ENCODE measurements at regions not wholly inside any gene's neighbourhood (a gene's known extent, or its start where the extent isn't known, plus 50 kb on each side); places are given as distances from the start of the nearest gene placed in this dataset.

DNA sequence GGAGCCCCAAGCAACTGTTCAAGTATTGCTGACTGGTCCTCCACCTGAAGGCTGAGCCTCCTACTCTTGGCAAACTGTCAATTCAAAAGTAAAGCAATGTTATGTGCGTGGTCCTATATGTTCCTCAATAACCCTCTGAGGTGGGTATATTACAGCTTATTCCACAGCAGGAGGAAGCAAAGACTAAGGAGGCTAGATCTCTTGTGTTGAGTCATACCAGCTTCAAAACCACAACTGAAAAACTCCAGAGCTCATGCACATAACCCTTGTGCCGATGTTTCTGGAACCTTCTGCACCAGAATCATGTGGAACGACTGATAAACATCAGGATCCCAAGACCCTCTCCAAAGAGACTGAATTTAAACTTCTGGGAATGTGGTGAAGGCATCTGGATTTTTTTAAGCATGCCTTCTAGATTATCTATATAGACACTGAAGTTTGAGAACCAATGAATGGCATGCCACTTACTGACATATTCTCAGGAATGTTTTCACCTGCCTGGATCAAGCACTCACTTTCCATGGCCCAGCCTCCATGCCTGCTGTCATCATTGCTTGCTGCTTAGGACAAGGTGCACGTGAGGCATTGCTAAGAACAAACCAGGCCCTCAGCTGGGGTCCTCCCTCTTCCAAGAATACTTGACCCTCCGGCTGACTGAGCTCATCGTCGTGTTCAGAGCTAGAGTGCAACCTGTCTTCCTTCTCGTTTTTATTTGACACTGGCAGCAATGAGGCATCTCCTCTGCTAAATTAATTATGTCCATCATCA, 194.7 kb downstream of the BCL11B start:
- no peak for DNase-seq (ENCODE audit: low spot score)

DNA sequence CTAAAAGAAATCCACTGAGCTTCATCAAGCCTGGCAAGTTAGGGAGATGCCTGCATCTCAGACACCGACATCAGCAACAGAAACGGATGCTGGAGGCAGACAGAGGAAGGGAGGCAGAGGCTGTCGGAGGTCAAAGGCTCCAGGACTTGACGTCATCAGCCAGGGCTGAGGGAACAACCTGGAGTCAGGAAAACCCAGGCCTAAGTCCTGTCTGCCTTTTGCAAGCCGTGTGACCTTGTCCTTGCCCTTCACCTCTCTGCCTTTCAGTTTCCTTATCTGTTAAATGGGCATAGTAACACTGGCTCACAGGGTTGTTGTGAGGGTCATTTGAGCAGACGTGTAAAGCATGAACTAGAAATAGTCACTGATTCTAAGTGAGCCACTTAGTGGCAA, 194.2 kb downstream of the BCL11B start:
- no peak for DNase-seq (ENCODE audit: low spot score)

DNA sequence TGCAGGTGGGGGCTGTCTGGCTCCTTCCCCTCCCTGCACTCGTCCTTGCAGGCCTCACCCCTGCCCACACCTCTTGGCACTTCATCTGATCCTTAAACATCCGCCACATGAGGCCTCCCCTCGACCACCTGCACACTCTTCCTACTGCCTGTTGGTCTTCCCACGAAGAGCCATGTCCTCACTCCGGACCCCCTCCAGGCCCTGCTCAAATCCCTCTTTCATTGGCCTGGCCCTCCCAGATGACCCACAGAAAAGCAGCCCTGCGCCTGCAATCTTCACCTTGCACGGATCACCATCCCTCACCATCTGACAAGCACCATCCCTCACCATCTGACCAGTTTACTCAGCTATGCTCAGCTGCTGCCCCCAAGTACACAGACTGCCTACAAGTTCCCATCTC, 193.6 kb downstream of the BCL11B start:
- DNase-seq (ENCODE audit: low spot score), result no peak

DNA sequence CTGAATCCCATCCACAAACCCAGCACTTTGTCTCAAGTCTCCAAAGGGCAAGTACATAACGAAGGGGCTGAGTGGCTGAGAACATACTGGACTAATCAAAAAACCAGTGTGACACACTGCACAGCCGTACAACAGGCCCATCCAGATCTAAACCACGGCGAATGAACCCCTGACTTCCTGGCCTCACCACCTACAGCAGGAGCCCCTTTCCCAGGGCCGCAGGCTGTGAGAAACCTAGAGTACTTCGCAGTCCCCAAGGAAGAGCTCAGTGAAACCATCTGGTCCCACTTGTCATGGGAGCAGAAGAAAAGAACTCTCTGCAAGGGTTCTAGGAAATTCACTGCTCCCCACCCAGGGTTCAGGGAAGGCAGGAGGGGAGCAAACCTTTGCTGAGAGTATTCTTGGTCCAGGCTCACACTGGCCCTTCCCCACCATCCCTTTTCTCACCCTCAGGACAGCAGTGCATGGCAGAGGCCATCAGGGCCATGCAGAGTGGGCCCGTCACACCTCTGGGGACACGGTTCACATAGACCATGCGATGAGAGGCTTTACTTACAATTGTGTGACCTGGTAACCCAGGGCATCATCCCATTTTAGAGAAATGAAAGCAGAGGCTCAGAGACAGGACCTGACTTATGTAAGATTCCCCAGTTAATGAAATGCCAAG, 192.8 kb downstream of the BCL11B start:
- DNase-seq (ENCODE audit: low spot score), result no peak

DNA sequence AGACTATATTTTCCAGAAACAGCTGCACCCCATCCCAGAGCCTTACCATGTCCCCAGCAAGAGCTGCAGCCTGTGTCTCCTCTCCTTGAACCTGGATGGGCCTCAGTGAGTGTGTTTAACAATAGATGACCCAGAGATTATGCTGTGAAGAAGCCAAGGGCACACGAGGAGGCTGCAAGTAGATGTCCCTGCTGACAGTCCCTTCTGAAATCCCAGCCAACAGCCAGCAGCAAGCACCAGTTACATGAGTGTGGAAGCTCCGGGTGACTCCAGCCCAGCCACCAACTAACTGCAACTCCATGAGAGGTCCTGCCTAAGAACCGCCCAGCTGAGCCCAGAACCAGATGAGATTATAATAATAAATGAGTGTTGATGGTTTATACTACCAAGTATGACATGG, 191.7 kb downstream of the BCL11B start:
- no peak for DNase-seq (ENCODE audit: low spot score)

DNA sequence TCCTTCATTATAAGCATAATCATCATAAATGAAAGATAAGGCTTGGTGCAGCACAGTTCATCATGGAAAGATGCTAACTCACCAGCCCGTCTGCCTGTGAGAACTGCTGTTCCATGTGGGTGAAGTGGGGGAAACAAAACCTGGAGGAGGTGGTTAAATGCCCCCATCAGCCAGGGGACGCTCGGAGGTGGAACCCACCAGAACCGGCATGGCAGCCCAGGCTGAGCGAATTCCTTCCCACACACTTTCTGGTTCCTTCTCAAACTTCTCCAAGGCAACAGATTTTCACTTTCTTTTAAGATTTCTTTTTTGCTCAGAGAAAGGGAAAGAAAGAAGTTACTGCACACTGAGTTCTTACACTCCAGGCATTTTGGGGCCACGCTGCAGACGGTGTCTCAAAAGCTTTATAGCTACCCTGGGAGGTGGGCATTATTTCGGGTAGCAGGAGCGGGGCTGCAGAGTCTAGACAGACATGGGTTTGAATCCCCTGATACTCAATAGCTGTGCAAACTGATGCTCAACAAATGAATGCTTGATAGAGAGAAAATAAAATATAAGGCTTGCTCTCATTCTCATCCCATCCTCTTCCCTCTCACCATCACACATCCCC, 190.7 kb downstream of the BCL11B start:
- DNase-seq (ENCODE audit: low spot score), result no peak

DNA sequence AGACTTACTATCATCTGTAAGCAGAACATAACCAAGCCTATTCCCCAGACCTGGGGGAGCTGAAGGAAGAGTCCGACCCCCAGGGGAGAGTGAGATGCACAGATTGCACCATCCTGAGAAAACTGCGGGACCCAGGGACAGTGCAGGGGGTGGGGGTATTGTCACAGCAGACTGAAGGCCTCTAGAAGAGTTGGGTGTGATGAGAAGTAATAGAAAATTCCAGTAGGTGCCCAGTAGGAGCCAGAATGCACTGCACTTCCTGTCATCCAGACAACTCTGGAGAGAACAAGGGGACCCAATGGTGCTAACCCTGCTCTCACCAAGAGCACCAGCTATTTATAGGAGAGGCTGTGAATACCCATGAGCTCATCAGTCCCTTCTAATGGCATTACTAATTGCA, 190.1 kb downstream of the BCL11B start:
- no peak for DNase-seq (ENCODE audit: low spot score)

DNA sequence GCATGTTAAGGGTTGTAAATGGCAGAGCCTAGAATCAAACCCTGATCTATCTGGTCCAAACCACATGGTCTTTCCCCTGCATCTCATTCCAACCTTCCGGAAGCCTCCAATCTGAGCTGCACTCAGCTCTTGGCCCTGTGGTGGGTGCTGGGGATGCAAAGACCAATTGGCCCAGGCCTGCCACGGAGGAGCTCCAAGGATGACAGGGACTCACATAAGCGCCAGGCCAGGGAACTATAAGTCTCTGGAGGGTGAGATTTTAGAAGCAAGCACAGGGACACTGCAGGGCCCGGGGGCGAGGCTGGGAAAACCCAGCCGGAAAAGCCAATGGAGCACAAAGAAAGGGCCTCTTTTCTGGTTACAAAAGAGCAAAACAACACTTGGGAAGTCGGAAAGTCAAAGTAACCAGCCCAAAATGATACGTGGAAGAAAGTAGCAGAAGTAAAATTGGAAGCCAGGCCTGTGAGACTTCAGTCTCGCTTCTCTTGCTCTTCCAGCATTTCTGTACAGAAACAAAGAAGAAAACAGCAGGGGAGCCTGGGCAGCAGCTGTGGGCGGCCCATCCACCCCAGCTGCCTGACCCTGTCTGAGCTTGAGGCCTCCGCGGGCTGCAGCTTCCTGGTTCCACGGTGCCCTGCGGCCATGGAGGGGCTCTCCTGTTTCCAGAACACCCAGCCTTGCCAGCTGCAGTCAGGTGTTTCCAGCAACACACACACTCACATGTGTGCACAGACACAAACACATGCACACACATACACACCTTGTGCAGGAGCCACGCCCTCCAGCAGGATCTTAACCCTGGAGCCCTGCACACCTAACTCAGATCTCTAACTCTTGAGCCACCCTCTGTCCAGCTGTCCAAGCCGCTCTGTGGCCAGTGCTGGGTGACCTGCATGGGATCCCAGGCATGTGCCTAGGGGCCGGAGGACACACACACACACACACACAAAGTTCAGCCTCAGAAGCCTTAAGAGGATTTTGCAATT, 178.2 kb downstream of the BCL11B start:
- DNase-seq (ENCODE audit: low spot score), result no peak

DNA sequence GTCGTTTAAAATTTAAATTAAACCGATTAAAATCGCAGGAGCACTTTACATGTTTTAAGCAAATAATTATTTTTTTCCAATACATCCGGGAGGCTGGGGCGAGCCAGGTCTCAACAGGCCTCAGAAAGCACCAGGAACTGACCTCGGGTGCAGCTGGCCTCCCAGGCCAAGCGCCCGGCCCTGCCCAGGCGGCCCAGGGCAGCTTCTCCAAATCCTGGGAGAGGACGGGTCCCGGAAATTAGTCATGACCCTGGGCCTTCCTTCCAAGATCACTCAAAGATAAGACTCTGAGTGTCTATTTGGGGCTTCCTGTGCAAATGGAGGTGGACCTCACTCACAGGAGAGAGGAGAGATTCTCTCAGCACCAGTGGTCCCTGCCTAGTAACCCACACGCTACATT, 177.1 kb downstream of the BCL11B start:
- no peak for DNase-seq (ENCODE audit: low spot score)

DNA sequence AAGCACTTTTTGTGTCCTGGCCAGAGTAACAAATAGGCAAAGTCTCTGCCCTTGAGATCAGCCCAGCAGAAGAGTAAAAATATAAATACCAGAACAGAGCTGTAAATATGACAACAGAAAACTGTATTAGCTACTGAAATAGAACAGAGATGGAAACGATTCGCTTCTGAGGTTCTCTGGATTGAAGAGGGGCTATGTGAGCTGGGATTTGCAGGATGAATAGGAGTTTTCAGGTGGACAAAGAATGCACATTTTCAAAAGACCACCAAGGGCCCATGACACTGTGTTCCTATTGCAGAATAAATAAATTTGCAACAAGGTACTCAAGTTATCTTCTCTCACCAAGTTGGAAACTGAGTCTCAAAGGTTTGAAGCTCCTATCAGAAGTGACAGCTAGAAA, 176.6 kb downstream of the BCL11B start:
- DNase-seq (ENCODE audit: low spot score), result no peak

DNA sequence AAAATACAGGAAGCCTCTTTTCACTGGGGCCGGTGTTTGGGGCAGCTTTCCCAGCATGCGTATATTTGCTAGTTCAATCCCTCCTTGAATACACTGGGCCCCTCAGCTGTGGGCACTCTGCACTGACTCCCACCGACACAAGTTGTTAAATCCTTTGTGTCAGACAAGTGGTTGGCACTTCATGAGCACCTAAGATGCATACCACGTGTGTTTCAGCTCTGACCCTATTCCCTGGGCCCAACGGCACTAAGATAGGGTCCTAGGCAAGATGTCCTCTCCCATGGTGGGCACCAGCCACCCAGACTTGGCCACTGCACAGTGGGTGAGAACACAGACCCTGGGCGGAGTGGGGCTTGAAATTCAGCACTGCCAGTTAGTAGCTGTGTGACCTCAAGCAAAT, 173.8 kb downstream of the BCL11B start:
- no peak for DNase-seq (ENCODE audit: low spot score)

DNA sequence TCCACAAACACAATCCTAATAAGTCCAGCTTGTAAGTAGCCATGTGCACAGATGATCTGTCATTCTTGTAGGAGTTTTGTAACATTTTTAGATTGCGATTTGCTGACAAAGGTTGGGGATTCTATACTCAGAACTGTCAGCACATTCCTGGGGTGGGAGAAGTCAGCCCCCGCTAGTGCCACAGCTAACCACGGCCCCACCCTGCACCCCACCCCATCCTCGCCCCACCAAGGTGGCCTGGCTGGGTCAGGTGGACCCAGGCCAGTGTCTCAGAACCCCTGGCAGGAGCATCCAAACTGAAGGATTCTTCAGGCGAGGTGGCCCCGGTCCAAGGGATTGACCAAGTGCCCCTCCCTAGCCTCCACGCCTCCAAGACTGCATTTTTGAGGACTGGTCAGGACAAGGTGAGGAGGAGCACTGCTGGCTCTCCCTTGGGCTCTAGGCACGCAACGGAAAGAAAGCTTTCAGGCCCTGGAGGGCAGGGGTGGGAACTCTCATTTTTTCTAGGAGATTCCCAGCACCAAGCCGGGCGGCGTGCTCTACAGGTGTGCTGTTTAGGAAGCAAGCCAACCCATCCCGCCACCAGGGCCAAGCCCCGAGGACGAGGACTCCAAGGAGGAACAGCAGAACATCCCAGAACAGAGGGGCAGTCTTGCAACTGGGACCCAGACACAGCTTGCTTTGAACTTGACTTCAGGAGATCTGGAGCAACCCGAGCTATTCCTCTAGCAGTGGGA, 172.8 kb downstream of the BCL11B start:
- no peak for DNase-seq (ENCODE audit: low spot score)

DNA sequence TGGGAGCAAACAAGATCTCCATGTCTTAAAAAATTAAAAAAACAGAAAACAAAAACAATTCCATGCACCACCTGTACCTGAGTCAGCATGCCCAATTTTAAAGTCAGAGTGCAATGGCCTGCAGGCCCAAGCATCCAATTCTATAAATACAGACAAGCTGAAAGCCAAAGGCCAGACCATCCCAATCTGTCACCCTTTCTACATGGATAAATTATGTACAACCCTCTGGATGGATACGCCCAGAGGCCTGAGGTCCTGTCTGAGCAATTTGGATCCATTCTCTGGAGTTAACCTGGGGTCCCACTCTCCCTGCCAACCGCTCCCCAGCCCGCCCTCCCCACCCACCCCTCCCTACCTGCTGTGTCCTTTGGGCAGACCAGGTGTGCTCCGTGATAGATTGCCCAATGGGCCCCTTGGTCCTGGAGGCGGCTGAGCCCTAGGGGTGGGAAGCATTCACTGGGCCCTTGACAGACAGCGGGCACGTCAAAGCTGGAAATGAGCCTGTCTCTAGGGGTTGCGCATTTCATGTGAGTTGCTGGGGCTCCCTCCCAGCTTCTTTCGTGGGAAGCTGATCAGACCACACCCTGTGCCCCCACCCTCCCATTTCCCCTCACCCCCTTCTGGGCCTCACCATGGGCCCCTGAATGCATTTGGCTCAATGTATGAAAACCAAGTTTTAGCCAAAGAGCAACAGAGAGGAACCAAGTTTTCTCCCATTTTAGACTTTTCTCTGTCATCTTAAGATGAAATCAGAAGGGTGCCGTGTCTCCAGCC, 171.3 kb downstream of the BCL11B start:
- no peak for DNase-seq (ENCODE audit: low spot score)

DNA sequence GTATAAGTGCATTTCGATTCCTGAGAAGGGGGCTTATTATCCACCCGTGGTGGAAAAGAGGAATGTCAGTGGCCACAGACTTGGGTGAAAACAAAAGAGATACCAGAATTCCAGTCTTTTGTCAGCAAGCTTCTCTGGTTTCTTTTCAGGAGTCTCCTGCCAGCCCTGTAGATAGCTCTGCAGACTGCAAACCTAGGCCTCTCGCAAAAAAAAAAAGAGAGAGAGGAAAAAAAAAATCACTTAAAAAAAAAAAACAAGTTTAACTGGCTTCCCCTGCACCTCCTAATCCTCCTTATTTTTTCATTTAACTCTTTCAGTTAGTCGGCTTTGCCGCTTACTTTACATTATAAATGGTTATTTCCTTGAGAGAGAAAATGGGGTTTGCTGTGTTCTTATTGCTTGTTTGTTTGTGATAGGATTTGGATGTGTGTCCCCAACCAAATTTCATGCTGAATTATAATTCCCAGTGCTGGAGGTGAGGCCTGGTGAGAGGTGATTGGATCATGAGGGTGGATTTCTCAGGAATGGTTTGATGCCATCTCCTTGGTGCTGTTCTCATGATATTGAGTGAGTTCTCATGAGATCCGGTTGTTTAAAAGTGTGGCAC, 170.0 kb downstream of the BCL11B start:
- no peak for DNase-seq (ENCODE audit: low spot score)

DNA sequence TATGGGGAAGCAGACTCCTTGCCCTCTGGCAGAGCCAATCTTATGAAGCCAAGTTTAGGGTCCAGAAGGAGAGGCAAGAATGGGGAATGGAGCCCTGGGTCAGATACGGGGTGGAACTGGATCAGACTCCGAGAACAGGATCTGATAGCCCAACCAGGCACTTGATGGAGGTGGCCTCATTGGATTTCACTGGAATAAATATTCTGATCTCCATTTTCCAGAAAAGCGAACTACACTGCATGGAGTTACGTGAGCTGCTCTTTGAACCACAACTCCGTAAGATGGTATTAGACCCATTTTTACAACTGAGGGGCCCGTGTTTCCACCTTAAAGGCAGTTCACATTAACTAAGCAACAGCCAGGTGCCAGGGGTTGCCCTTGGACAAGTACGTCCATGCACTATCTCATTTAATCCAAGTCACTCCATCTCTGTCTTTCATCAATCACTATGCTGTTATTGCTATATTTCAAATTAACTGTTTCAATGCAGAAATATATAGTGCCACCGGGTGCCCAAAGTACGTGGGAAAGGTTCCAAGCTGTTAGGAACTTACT, 155.2 kb downstream of the BCL11B start:
- peak; percentile 3 for DNase-seq (ENCODE audit: low spot score)

DNA sequence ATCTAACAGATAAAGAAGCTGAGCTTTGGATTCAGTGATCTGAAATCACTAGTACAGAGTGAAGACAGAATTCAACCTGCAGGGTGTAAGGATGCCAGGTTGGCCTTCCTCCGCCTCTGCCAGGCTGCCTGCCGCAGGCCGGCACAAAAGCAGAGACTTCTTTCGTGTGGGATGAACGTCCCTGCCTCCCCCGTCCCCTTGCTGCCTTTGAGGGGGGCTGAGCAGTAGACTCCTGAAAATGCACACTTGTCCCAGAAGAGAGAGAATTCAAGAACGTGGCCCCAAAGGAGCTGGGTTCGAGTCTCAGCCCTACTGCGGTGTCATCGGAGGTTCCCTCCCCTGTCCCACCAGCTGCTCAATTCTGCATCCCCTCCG, 154.3 kb downstream of the BCL11B start:
- DNase-seq (ENCODE audit: low spot score), result no peak

DNA sequence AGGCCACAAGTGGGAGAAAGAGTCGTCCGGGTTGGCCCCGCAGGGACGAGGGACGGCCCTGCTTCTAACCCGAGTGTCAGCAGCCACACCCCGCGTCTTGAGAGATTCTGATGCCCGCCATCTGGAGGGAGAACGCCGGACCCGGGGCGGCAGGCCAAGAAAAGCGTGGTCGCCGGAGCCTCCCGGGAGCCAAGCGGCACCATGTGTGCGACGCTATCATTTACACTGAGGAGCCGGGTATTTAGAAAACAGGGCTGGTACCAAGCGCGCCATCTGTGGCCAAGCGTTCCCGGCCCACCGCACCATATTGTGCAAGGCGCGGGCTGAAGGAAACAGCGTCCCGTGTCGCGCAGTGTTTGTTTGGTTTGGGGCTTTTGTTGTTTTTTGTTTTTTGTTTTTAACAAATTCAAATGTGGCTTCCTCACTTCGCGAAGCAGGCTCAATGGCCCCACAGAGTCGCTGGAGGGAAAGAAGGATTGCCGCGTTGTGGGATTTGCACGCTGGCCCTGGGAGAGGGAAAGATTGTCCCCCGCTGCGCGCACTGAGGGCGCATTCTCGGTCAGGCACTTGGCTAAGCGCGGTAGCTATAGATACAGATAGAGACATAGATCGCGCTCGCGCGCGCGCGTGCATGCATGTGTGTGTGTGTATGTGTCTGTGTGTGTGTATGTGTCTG, 153.8 kb downstream of the BCL11B start:
- no peak for DNase-seq (ENCODE audit: low spot score)

DNA sequence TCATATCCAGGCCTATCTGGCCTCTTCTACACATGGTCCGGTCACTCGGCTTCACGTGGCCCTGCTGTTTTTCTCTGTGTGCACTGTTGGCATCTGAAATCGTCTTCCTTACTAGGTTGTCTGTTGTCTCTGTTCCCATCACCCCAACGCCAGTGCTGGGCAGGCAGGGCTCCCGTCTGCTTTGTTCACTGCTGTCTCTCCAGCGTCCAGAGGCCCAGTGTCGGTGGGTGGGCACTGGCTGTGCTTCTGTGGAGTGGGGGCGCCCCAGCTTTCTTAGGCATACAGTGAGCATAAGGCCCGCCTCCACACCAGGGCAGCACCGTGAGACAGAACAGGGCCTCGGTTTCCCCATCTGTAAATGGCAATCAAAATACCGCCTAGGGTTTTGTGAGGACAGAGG, 153.1 kb downstream of the BCL11B start:
- no peak for DNase-seq (ENCODE audit: low spot score)
